WTC11 (cell line): ENCODE measurements at regions not wholly inside any gene's neighbourhood (a gene's known extent, or its start where the extent isn't known, plus 50 kb on each side); places are given as distances from the start of the nearest gene placed in this dataset.

Experiments
- ATAC-seq: fragments of 200-7000 bp; cut with Tn5 transposase; 2 replicates; pipeline ENCODE4 v1.10.0; 2021; ENCODE audit warnings: mild to moderate bottlenecking, moderate library complexity
- CTCF ChIA-PET: fragments of 300-600 bp; sonication (Branson Sonifier 250); formaldehyde crosslinking; loops from one replicate; lab custom pipeline; 2021; ENCODE audit warnings: antibody characterized with exemption; lab: Charles Lee
- POLR2A ChIA-PET: fragments of 350-600 bp; sonication (Branson Sonifier 250); formaldehyde crosslinking; loops from one replicate; lab custom pipeline; 2021; ENCODE audit warnings: antibody characterized with exemption; lab: Charles Lee
- DNase-seq: peaks from one replicate; pipeline ENCODE4 v3.0.0; 2021; ENCODE audit warnings: low spot score
- H3K27ac Mint-ChIP-seq: 2 replicates; pipeline ENCODE4 v1.8.0; 2021; ENCODE audit warnings: mixed read lengths
- H3K27me3 Mint-ChIP-seq: 2 replicates; pipeline ENCODE4 v1.8.0; 2021; ENCODE audit warnings: low read depth, mild to moderate bottlenecking, moderate library complexity, mixed read lengths
- H3K36me3 Mint-ChIP-seq: 2 replicates; pipeline ENCODE4 v1.8.0; 2021; ENCODE audit warnings: mixed read lengths
- H3K4me1 Mint-ChIP-seq: 2 replicates; pipeline ENCODE4 v1.8.0; 2022; ENCODE audit warnings: mixed read lengths
- H3K4me3 Mint-ChIP-seq: 2 replicates; pipeline ENCODE4 v1.8.0; 2021; ENCODE audit warnings: mild to moderate bottlenecking, moderate library complexity, mixed read lengths
- H3K9me3 Mint-ChIP-seq: 2 replicates; pipeline ENCODE4 v1.8.0; 2021; ENCODE audit warnings: mixed read lengths
- ELF4 ChIP-seq: sonication (generic); formaldehyde crosslinking; IDR thresholded peaks from 2 replicates; pipeline ENCODE4 v1.8.1; 2022; ENCODE audit warnings: low read depth, mild to moderate bottlenecking, moderate library complexity, missing genetic modification reagents
- FOXP1 ChIP-seq: sonication (generic); formaldehyde crosslinking; IDR thresholded peaks from 2 replicates; pipeline ENCODE4 v1.8.0; 2022; ENCODE audit warnings: missing genetic modification reagents, mild to moderate bottlenecking, moderate library complexity, borderline replicate concordance
- GRHL2 ChIP-seq: fragments of 250-450 bp; sonication (Bioruptor Pico); IDR thresholded peaks from 2 replicates; pipeline ENCODE4 v1.8.0; 2022; ENCODE audit warnings: mild to moderate bottlenecking, moderate library complexity; ENCODE audit not compliant: insufficient replicate concordance, severe bottlenecking
- GTF2I ChIP-seq: fragments of 250-450 bp; sonication (Bioruptor Pico); conservative IDR thresholded peaks from 2 replicates; pipeline ENCODE4 v1.4.0; 2021; ENCODE audit warnings: mild to moderate bottlenecking
- IRF2 ChIP-seq: sonication (generic); formaldehyde crosslinking; IDR thresholded peaks from 2 replicates; pipeline ENCODE4 v1.8.0; 2022; ENCODE audit warnings: low read depth, missing genetic modification reagents, borderline replicate concordance
- JUN ChIP-seq: sonication (generic); formaldehyde crosslinking; IDR thresholded peaks from 2 replicates; pipeline ENCODE4 v1.8.0; 2023; ENCODE audit warnings: mild to moderate bottlenecking, missing genetic modification reagents
- MXD4 ChIP-seq: fragments of 250-450 bp; sonication (Bioruptor Pico); IDR thresholded peaks from 2 replicates; pipeline ENCODE4 v1.8.0; 2021; ENCODE audit warnings: mild to moderate bottlenecking, moderate library complexity, borderline replicate concordance
- NFYB ChIP-seq: sonication (generic); formaldehyde crosslinking; conservative IDR thresholded peaks from 2 replicates; pipeline ENCODE4 v1.8.0; 2022; ENCODE audit warnings: low read depth, missing genetic modification reagents
- NR3C1 ChIP-seq: sonication (generic); formaldehyde crosslinking; conservative IDR thresholded peaks from 2 replicates; pipeline ENCODE4 v1.8.1; 2023; ENCODE audit warnings: low read depth, mild to moderate bottlenecking, missing genetic modification reagents
- SP1 ChIP-seq: sonication (generic); formaldehyde crosslinking; conservative IDR thresholded peaks from 2 replicates; pipeline ENCODE4 v1.8.1; 2022; ENCODE audit warnings: missing genetic modification reagents
- TEAD4 ChIP-seq: sonication (generic); formaldehyde crosslinking; IDR thresholded peaks from 2 replicates; pipeline ENCODE4 v1.8.0; 2022; ENCODE audit warnings: mild to moderate bottlenecking, missing genetic modification reagents
- TP53 ChIP-seq: sonication (generic); formaldehyde crosslinking; IDR thresholded peaks from 2 replicates; pipeline ENCODE4 v1.8.1; 2023; ENCODE audit warnings: mild to moderate bottlenecking, missing genetic modification reagents
- ZBTB21 ChIP-seq: sonication (generic); formaldehyde crosslinking; IDR thresholded peaks from 2 replicates; pipeline ENCODE4 v1.8.1; 2023; ENCODE audit warnings: mild to moderate bottlenecking, missing genetic modification reagents, borderline replicate concordance
- TF ChIP-seq, protein P1 (sequence below): sonication (generic); formaldehyde crosslinking; IDR thresholded peaks from 2 replicates; pipeline ENCODE4 v1.8.0; 2023; ENCODE audit warnings: missing genetic modification reagents, mild to moderate bottlenecking, borderline replicate concordance
- TF ChIP-seq, protein P2 (sequence below): fragments of 250-450 bp; sonication (Bioruptor Pico); IDR thresholded peaks from 2 replicates; pipeline ENCODE4 v1.9.0; 2021; ENCODE audit warnings: mild to moderate bottlenecking
- TF ChIP-seq, protein P3 (sequence below): fragments of 250-450 bp; sonication (Bioruptor Pico); IDR thresholded peaks from 2 replicates; pipeline ENCODE4 v1.9.0; 2021; ENCODE audit warnings: moderate library complexity, mild to moderate bottlenecking, inconsistent platforms, borderline replicate concordance
- TF ChIP-seq, protein P4 (sequence below): sonication (generic); formaldehyde crosslinking; IDR thresholded peaks from 2 replicates; pipeline ENCODE4 v1.8.0; 2022; ENCODE audit warnings: missing genetic modification reagents
- TF ChIP-seq, protein P5 (sequence below): sonication (generic); formaldehyde crosslinking; IDR thresholded peaks from 2 replicates; pipeline ENCODE4 v1.8.1; 2022; ENCODE audit warnings: low read depth, mild to moderate bottlenecking, moderate library complexity, missing genetic modification reagents, borderline replicate concordance
- TF ChIP-seq, protein P6 (sequence below): sonication (generic); formaldehyde crosslinking; IDR thresholded peaks from 2 replicates; pipeline ENCODE4 v1.8.1; 2023; ENCODE audit warnings: mild to moderate bottlenecking, missing genetic modification reagents, borderline replicate concordance
- TF ChIP-seq, protein P7 (sequence below): sonication (generic); formaldehyde crosslinking; IDR thresholded peaks from 2 replicates; pipeline ENCODE4 v1.8.1; 2023; ENCODE audit warnings: mild to moderate bottlenecking, missing genetic modification reagents, moderate library complexity

DNA sequence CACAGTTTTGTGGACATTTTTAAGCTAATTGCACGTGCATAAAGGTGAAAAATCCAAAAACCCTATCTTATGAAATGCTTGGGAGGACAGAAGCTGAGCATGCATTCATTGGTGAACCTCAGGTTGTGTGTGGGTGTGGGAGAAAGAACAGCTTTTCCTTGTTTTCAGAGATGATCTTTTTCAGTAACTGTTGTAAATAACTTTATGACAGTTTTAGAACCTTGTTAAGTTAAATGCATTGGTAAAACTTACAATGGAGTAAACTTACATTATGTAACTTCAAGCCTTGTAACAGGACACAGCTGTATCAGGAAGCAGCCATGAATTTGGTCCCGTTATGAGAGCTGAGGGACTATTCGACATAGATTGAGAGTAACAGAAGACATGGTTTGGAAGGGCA lies 587.4 kb downstream of the GALC start:
- Mint-ChIP-seq H3K36me3 (no peaks in the 10 kb centered on the region), H3K4me3 (no peak overlapping the region), H3K27me3 (no peaks in the 10 kb centered on the region), H3K4me1 (peaks cover 17% of the 10 kb centered on the region), H3K9me3 (no peaks in the 10 kb centered on the region), H3K27ac (no peak overlapping the region)
- ATAC-seq, result no peak
- POLR2A ChIA-PET, result no interaction called here
- CTCF ChIA-PET, result no interaction called here
- TF ChIP-seq JUN (CRISPR knock-in tag) (no peak), TEAD4 (CRISPR knock-in tag) (no peak), TP53 (CRISPR knock-in tag) (no peak), ZBTB21 (CRISPR knock-in tag) (no peak), MXD4 (no peak), FOXP1 (CRISPR knock-in tag) (no peak), IRF2 (no peak), ELF4 (CRISPR knock-in tag) (no peak), GTF2I (CRISPR knock-in tag) (no peak), NR3C1 (CRISPR knock-in tag) (no peak)
- TF ChIP-seq, protein P1, sequence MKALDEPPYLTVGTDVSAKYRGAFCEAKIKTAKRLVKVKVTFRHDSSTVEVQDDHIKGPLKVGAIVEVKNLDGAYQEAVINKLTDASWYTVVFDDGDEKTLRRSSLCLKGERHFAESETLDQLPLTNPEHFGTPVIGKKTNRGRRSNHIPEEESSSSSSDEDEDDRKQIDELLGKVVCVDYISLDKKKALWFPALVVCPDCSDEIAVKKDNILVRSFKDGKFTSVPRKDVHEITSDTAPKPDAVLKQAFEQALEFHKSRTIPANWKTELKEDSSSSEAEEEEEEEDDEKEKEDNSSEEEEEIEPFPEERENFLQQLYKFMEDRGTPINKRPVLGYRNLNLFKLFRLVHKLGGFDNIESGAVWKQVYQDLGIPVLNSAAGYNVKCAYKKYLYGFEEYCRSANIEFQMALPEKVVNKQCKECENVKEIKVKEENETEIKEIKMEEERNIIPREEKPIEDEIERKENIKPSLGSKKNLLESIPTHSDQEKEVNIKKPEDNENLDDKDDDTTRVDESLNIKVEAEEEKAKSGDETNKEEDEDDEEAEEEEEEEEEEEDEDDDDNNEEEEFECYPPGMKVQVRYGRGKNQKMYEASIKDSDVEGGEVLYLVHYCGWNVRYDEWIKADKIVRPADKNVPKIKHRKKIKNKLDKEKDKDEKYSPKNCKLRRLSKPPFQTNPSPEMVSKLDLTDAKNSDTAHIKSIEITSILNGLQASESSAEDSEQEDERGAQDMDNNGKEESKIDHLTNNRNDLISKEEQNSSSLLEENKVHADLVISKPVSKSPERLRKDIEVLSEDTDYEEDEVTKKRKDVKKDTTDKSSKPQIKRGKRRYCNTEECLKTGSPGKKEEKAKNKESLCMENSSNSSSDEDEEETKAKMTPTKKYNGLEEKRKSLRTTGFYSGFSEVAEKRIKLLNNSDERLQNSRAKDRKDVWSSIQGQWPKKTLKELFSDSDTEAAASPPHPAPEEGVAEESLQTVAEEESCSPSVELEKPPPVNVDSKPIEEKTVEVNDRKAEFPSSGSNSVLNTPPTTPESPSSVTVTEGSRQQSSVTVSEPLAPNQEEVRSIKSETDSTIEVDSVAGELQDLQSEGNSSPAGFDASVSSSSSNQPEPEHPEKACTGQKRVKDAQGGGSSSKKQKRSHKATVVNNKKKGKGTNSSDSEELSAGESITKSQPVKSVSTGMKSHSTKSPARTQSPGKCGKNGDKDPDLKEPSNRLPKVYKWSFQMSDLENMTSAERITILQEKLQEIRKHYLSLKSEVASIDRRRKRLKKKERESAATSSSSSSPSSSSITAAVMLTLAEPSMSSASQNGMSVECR (CRISPR knock-in tag), result no peak
- TF ChIP-seq, protein P2, sequence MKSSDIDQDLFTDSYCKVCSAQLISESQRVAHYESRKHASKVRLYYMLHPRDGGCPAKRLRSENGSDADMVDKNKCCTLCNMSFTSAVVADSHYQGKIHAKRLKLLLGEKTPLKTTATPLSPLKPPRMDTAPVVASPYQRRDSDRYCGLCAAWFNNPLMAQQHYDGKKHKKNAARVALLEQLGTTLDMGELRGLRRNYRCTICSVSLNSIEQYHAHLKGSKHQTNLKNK (CRISPR knock-in tag), result no peak
- TF ChIP-seq, protein P3, sequence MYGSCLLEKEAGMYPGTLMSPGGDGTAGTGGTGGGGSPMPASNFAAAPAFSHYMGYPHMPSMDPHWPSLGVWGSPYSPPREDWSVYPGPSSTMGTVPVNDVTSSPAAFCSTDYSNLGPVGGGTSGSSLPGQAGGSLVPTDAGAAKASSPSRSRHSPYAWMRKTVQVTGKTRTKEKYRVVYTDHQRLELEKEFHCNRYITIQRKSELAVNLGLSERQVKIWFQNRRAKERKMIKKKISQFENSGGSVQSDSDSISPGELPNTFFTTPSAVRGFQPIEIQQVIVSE (CRISPR knock-in tag), result no peak
- TF ChIP-seq, protein P4, sequence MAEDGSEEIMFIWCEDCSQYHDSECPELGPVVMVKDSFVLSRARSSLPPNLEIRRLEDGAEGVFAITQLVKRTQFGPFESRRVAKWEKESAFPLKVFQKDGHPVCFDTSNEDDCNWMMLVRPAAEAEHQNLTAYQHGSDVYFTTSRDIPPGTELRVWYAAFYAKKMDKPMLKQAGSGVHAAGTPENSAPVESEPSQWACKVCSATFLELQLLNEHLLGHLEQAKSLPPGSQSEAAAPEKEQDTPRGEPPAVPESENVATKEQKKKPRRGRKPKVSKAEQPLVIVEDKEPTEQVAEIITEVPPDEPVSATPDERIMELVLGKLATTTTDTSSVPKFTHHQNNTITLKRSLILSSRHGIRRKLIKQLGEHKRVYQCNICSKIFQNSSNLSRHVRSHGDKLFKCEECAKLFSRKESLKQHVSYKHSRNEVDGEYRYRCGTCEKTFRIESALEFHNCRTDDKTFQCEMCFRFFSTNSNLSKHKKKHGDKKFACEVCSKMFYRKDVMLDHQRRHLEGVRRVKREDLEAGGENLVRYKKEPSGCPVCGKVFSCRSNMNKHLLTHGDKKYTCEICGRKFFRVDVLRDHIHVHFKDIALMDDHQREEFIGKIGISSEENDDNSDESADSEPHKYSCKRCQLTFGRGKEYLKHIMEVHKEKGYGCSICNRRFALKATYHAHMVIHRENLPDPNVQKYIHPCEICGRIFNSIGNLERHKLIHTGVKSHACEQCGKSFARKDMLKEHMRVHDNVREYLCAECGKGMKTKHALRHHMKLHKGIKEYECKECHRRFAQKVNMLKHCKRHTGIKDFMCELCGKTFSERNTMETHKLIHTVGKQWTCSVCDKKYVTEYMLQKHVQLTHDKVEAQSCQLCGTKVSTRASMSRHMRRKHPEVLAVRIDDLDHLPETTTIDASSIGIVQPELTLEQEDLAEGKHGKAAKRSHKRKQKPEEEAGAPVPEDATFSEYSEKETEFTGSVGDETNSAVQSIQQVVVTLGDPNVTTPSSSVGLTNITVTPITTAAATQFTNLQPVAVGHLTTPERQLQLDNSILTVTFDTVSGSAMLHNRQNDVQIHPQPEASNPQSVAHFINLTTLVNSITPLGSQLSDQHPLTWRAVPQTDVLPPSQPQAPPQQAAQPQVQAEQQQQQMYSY (CRISPR knock-in tag), result no peak
- DNase-seq, result no peak

DNA sequence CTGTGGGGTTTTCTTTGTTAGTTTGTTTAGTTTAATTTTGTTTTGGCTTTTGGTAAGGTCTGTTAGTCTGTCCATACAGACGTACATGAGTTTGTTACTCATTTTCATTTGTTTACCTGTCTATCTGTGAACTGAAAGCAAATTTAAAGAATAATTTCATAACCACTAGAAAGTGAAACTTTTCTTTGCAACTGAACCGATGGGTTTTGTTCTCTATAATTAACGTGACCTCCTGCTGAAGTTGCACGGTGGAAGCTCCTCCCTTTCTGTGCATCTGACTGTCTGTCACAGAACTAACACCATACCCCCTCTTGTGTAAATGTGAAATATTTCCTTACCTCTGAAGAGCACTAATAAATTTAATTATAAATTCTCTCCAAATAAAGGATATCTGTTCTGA lies 595.5 kb downstream of the GALC start:
- H3K4me1 Mint-ChIP-seq, result no peaks in the 10 kb centered on the region
- H3K36me3 Mint-ChIP-seq, result no peaks in the 10 kb centered on the region
- CTCF ChIA-PET, result no interaction called here
- ATAC-seq, result no peak
- H3K9me3 Mint-ChIP-seq, result no peaks in the 10 kb centered on the region
- DNase-seq, result no peak
- no peaks in the 10 kb centered on the region for H3K27me3 Mint-ChIP-seq
- H3K4me3 Mint-ChIP-seq, result no peak overlapping the region
- POLR2A ChIA-PET, result no interaction called here
- no peak overlapping the region for H3K27ac Mint-ChIP-seq
- no peak for TF ChIP-seq NFYB (CRISPR knock-in tag)
- TF ChIP-seq SP1 (CRISPR knock-in tag), result no peak
- TF ChIP-seq GRHL2, result no peak
- TF ChIP-seq, protein P5, sequence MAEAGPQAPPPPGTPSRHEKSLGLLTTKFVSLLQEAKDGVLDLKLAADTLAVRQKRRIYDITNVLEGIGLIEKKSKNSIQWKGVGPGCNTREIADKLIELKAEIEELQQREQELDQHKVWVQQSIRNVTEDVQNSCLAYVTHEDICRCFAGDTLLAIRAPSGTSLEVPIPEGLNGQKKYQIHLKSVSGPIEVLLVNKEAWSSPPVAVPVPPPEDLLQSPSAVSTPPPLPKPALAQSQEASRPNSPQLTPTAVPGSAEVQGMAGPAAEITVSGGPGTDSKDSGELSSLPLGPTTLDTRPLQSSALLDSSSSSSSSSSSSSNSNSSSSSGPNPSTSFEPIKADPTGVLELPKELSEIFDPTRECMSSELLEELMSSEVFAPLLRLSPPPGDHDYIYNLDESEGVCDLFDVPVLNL (CRISPR knock-in tag), result no peak
- TF ChIP-seq, protein P6, sequence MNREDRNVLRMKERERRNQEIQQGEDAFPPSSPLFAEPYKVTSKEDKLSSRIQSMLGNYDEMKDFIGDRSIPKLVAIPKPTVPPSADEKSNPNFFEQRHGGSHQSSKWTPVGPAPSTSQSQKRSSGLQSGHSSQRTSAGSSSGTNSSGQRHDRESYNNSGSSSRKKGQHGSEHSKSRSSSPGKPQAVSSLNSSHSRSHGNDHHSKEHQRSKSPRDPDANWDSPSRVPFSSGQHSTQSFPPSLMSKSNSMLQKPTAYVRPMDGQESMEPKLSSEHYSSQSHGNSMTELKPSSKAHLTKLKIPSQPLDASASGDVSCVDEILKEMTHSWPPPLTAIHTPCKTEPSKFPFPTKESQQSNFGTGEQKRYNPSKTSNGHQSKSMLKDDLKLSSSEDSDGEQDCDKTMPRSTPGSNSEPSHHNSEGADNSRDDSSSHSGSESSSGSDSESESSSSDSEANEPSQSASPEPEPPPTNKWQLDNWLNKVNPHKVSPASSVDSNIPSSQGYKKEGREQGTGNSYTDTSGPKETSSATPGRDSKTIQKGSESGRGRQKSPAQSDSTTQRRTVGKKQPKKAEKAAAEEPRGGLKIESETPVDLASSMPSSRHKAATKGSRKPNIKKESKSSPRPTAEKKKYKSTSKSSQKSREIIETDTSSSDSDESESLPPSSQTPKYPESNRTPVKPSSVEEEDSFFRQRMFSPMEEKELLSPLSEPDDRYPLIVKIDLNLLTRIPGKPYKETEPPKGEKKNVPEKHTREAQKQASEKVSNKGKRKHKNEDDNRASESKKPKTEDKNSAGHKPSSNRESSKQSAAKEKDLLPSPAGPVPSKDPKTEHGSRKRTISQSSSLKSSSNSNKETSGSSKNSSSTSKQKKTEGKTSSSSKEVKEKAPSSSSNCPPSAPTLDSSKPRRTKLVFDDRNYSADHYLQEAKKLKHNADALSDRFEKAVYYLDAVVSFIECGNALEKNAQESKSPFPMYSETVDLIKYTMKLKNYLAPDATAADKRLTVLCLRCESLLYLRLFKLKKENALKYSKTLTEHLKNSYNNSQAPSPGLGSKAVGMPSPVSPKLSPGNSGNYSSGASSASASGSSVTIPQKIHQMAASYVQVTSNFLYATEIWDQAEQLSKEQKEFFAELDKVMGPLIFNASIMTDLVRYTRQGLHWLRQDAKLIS, result no peak
- TF ChIP-seq, protein P7, sequence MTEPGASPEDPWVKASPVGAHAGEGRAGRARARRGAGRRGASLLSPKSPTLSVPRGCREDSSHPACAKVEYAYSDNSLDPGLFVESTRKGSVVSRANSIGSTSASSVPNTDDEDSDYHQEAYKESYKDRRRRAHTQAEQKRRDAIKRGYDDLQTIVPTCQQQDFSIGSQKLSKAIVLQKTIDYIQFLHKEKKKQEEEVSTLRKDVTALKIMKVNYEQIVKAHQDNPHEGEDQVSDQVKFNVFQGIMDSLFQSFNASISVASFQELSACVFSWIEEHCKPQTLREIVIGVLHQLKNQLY (CRISPR knock-in tag), result no peak
